LNCaP clone FGC (cell line): ENCODE measurements at regions not wholly inside any gene's neighbourhood (a gene's known extent, or its start where the extent isn't known, plus 50 kb on each side); places are given as distances from the start of the nearest gene placed in this dataset.

Experiments
- DNase-seq: peaks from one replicate; pipeline ENCODE4 v3.0.0-alpha.2; 2011; ENCODE audit warnings: low read depth
- H3K4me3 ChIP-seq: 2 replicates; pipeline ENCODE4 v1.5.1; 2011; ENCODE audit warnings: mild to moderate bottlenecking, low read depth, low read length, control low read depth
- TF ChIP-seq, protein P1 (sequence below): IDR thresholded peaks from 2 replicates; pipeline ENCODE4 v1.5.1; 2012; ENCODE audit warnings: mild to moderate bottlenecking; ENCODE audit not compliant: control insufficient read depth, insufficient read depth; ENCODE audit errors: extremely low read depth

GRCh38 chr12:116628989-116629388 lies 69.8 kb downstream of the MAP1LC3B2 start:
- DNase-seq: no peak
- TF ChIP-seq, protein P1, sequence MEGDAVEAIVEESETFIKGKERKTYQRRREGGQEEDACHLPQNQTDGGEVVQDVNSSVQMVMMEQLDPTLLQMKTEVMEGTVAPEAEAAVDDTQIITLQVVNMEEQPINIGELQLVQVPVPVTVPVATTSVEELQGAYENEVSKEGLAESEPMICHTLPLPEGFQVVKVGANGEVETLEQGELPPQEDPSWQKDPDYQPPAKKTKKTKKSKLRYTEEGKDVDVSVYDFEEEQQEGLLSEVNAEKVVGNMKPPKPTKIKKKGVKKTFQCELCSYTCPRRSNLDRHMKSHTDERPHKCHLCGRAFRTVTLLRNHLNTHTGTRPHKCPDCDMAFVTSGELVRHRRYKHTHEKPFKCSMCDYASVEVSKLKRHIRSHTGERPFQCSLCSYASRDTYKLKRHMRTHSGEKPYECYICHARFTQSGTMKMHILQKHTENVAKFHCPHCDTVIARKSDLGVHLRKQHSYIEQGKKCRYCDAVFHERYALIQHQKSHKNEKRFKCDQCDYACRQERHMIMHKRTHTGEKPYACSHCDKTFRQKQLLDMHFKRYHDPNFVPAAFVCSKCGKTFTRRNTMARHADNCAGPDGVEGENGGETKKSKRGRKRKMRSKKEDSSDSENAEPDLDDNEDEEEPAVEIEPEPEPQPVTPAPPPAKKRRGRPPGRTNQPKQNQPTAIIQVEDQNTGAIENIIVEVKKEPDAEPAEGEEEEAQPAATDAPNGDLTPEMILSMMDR: no peak
- H3K4me3 ChIP-seq: no peak overlapping the region

DNA sequence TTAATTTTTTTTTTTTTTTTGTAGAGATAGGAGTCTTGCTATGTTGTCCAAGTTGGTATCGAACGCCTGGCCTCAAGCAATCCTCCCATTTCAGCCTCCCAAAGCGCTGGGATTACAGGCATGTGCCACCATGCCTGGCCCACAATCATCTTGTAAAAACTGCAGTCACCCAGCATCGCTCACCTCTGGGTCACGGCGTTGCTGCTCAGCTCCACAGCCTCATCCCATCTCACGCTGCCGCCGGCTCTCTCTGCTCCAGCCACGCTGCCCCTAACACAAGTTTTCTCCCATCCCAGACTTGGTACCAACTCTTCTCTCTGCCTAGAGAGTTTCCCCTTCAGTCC lies 69.2 kb downstream of the MAP1LC3B2 start:
- DNase-seq: no peak
- no peak overlapping the region for H3K4me3 ChIP-seq
- TF ChIP-seq, protein P1: no peak
